ENCODE measurements at regions not wholly inside any gene's neighbourhood (a gene's known extent, or its start where the extent isn't known, plus 50 kb on each side); places are given as distances from the start of the nearest gene placed in this dataset.

- H3K27ac ChIP-seq (ENCODE audit: insufficient read depth, low read length): no peak overlapping the region
- no peak for DNase-seq (ENCODE audit: low read depth in 2 of 2)
- no peaks in the 10 kb centered on the region for H3K9me3 ChIP-seq (ENCODE audit: control insufficient read depth, insufficient read depth, low read depth, low read length)
- no peak overlapping the region for H3K9ac ChIP-seq (ENCODE audit: insufficient read depth, low read length)
- no peak overlapping the region for H3K4me3 ChIP-seq (replicated peaks in 1 of 4; ENCODE audit: control extremely low read depth in 1 of 4, insufficient read depth in 1 of 4, low read depth in 3 of 4, low read length in 4 of 4)
- H3K4me2 ChIP-seq (ENCODE audit: extremely low read depth, insufficient read depth, low read length): no peak overlapping the region
- H3K27me3 ChIP-seq (ENCODE audit: control insufficient read depth, insufficient read depth, low read length): no peaks in the 10 kb centered on the region
- no peak for TF ChIP-seq CTCF (conservative IDR thresholded peaks at IDR 0.05 in 1 of 2, IDR thresholded peaks at IDR 0.05 in 1 of 2; ENCODE audit: low read depth in 1 of 2, low read length in 2 of 2)
- no peak for TF ChIP-seq EZH2 (IDR thresholded peaks at IDR 0.05; ENCODE audit: low read length, missing control alignments)
- no peaks in the 10 kb centered on the region for H3K79me2 ChIP-seq (ENCODE audit: control insufficient read depth, insufficient read depth, low read length)
- no peaks in the 10 kb centered on the region for H4K20me1 ChIP-seq (ENCODE audit: control insufficient read depth, extremely low read depth, insufficient read depth, low read length)
- H3K4me1 ChIP-seq (ENCODE audit: control insufficient read depth, extremely low read depth, insufficient read depth, low read length): no peaks in the 10 kb centered on the region
- no peaks in the 10 kb centered on the region for H3K36me3 ChIP-seq (ENCODE audit: control insufficient read depth, insufficient read depth, low read length)
- no peak overlapping the region for H2AFZ ChIP-seq (ENCODE audit: low read length)
These were observed 127.2 kb downstream of the ZNF281 start for GRCh38 chr1:200282497-200283122.

- no peaks in the 10 kb centered on the region for H3K4me1 ChIP-seq (ENCODE audit: control insufficient read depth, extremely low read depth, insufficient read depth, low read length)
- no peak for DNase-seq (ENCODE audit: low read depth in 2 of 2)
- no peaks in the 10 kb centered on the region for H3K36me3 ChIP-seq (ENCODE audit: control insufficient read depth, insufficient read depth, low read length)
- H3K9ac ChIP-seq (ENCODE audit: insufficient read depth, low read length): no peak overlapping the region
- no peak overlapping the region for H3K4me2 ChIP-seq (ENCODE audit: extremely low read depth, insufficient read depth, low read length)
- no peaks in the 10 kb centered on the region for H3K27me3 ChIP-seq (ENCODE audit: control insufficient read depth, insufficient read depth, low read length)
- H2AFZ ChIP-seq (ENCODE audit: low read length): no peak overlapping the region
- H3K79me2 ChIP-seq (ENCODE audit: control insufficient read depth, insufficient read depth, low read length): no peaks in the 10 kb centered on the region
- H3K27ac ChIP-seq (ENCODE audit: insufficient read depth, low read length): no peak overlapping the region
- H3K9me3 ChIP-seq (ENCODE audit: control insufficient read depth, insufficient read depth, low read depth, low read length): no peaks in the 10 kb centered on the region
- no peaks in the 10 kb centered on the region for H4K20me1 ChIP-seq (ENCODE audit: control insufficient read depth, extremely low read depth, insufficient read depth, low read length)
- TF ChIP-seq EZH2 (IDR thresholded peaks at IDR 0.05; ENCODE audit: low read length, missing control alignments) (no peak), CTCF (conservative IDR thresholded peaks at IDR 0.05 in 1 of 2, IDR thresholded peaks at IDR 0.05 in 1 of 2; ENCODE audit: low read depth in 1 of 2, low read length in 2 of 2) (no peak)
- no peak overlapping the region for H3K4me3 ChIP-seq (replicated peaks in 1 of 4; ENCODE audit: control extremely low read depth in 1 of 4, insufficient read depth in 1 of 4, low read depth in 3 of 4, low read length in 4 of 4)
These were observed 128.5 kb downstream of the ZNF281 start for GRCh38 chr1:200281201-200281835.

- TF ChIP-seq CTCF (conservative IDR thresholded peaks at IDR 0.05 in 1 of 2, IDR thresholded peaks at IDR 0.05 in 1 of 2; ENCODE audit: low read depth in 1 of 2, low read length in 2 of 2) (peak; percentile 66 to 75), EZH2 (IDR thresholded peaks at IDR 0.05; ENCODE audit: low read length, missing control alignments) (no peak)
- Histone ChIP-seq H3K27me3 (ENCODE audit: control insufficient read depth, insufficient read depth, low read length) (no peaks in the 10 kb centered on the region), H3K36me3 (ENCODE audit: control insufficient read depth, insufficient read depth, low read length) (no peaks in the 10 kb centered on the region), H3K4me2 (ENCODE audit: extremely low read depth, insufficient read depth, low read length) (no peak overlapping the region), H3K4me1 (ENCODE audit: control insufficient read depth, extremely low read depth, insufficient read depth, low read length) (no peaks in the 10 kb centered on the region), H3K9ac (ENCODE audit: insufficient read depth, low read length) (no peak overlapping the region), H3K27ac (ENCODE audit: insufficient read depth, low read length) (no peak overlapping the region), H4K20me1 (ENCODE audit: control insufficient read depth, extremely low read depth, insufficient read depth, low read length) (no peaks in the 10 kb centered on the region), H2AFZ (ENCODE audit: low read length) (no peak overlapping the region), H3K9me3 (ENCODE audit: control insufficient read depth, insufficient read depth, low read depth, low read length) (no peaks in the 10 kb centered on the region), H3K4me3 (replicated peaks in 1 of 4; ENCODE audit: control extremely low read depth in 1 of 4, insufficient read depth in 1 of 4, low read depth in 3 of 4, low read length in 4 of 4) (no peak overlapping the region), H3K79me2 (ENCODE audit: control insufficient read depth, insufficient read depth, low read length) (no peaks in the 10 kb centered on the region)
- peak; percentile 47 to 75 for DNase-seq (ENCODE audit: low read depth in 2 of 2)
These were observed 129.9 kb downstream of the ZNF281 start for GRCh38 chr1:200279810-200280411.

All from fibroblast of lung (primary cell).